ENCODE measurements at regions not wholly inside any gene's neighbourhood (a gene's known extent, or its start where the extent isn't known, plus 50 kb on each side); places are given as distances from the start of the nearest gene placed in this dataset.

- TF ChIP-seq, protein P1, sequence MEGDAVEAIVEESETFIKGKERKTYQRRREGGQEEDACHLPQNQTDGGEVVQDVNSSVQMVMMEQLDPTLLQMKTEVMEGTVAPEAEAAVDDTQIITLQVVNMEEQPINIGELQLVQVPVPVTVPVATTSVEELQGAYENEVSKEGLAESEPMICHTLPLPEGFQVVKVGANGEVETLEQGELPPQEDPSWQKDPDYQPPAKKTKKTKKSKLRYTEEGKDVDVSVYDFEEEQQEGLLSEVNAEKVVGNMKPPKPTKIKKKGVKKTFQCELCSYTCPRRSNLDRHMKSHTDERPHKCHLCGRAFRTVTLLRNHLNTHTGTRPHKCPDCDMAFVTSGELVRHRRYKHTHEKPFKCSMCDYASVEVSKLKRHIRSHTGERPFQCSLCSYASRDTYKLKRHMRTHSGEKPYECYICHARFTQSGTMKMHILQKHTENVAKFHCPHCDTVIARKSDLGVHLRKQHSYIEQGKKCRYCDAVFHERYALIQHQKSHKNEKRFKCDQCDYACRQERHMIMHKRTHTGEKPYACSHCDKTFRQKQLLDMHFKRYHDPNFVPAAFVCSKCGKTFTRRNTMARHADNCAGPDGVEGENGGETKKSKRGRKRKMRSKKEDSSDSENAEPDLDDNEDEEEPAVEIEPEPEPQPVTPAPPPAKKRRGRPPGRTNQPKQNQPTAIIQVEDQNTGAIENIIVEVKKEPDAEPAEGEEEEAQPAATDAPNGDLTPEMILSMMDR (IDR thresholded peaks at IDR 0.05), result no peak
- TF ChIP-seq POLR2AphosphoS5 (IDR thresholded peaks at IDR 0.05) (no peak), POLR2A (IDR thresholded peaks at IDR 0.05) (no peak)
These were observed 695.4 kb upstream of the UBE2E2 start for GRCh38 chr3:22507709-22508108.
